ENCODE measurements at regions not wholly inside any gene's neighbourhood (a gene's known extent, or its start where the extent isn't known, plus 50 kb on each side); places are given as distances from the start of the nearest gene placed in this dataset.

DNA sequence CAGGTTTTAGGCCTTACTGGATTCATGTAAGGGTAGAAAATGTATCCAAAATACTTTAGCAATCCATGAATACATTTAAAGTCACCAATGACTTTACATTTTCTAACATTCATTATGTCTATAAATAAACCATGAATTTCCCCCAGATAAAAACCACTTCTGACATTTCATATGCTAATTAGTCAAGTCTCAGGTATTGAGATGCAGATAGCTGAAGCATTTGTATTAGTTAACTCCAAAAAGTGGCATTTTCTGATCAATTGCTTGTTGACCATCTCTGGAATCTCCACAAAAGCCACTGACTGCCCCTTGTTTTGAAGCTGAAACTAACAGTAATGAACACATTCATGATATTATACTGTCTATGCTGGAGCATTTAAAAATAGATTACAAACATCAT is 68.4 kb upstream of the RAP2B start:
- TF ChIP-seq, protein P1, sequence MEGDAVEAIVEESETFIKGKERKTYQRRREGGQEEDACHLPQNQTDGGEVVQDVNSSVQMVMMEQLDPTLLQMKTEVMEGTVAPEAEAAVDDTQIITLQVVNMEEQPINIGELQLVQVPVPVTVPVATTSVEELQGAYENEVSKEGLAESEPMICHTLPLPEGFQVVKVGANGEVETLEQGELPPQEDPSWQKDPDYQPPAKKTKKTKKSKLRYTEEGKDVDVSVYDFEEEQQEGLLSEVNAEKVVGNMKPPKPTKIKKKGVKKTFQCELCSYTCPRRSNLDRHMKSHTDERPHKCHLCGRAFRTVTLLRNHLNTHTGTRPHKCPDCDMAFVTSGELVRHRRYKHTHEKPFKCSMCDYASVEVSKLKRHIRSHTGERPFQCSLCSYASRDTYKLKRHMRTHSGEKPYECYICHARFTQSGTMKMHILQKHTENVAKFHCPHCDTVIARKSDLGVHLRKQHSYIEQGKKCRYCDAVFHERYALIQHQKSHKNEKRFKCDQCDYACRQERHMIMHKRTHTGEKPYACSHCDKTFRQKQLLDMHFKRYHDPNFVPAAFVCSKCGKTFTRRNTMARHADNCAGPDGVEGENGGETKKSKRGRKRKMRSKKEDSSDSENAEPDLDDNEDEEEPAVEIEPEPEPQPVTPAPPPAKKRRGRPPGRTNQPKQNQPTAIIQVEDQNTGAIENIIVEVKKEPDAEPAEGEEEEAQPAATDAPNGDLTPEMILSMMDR (IDR thresholded peaks at IDR 0.05; ENCODE audit: poor library complexity), result no peak
- TF ChIP-seq EZH2phosphoT487 (IDR thresholded peaks at IDR 0.05; ENCODE audit: low read depth, severe bottlenecking, unreplicated experiment), result no peak
